Activated CD8-positive, alpha-beta T cell treated with anti-CD3 and anti-CD28 coated beads, Interleukin-2, amount 10 ng/mL, durations not matched to agents 7 days and 5 days (primary cell): ENCODE measurements at regions not wholly inside any gene's neighbourhood (a gene's known extent, or its start where the extent isn't known, plus 50 kb on each side); places are given as distances from the start of the nearest gene placed in this dataset.
"Not testable (repeated sequence)": the region's sequence is repeated elsewhere in the genome, so short reads cannot be mapped to it uniquely, and the experiment has no call there.

Experiments
- ATAC-seq: fragments of 150-1000 bp; cut with Tn5 transposase; one replicate; pipeline ENCODE4 v1.10.0; 2021; ENCODE audit warnings: moderate library complexity
- CTCF ChIA-PET: fragments of 350-600 bp; sonication (Branson Sonifier 250); formaldehyde crosslinking; loops from one replicate; lab custom pipeline; 2021; ENCODE audit warnings: antibody characterized with exemption; lab: Charles Lee
- POLR2A ChIA-PET: fragments of 350-600 bp; sonication (Branson Sonifier 250); formaldehyde crosslinking; loops from one replicate; lab custom pipeline; 2021; ENCODE audit warnings: antibody characterized with exemption; lab: Charles Lee
- DNase-seq: peaks from one replicate; pipeline ENCODE4 v3.0.0-alpha.2; 2020
- H3K27ac Mint-ChIP-seq: one replicate; pipeline ENCODE4 v1.8.0; 2021; ENCODE audit warnings: mild to moderate bottlenecking, mixed read lengths
- H3K27me3 Mint-ChIP-seq: one replicate; pipeline ENCODE4 v1.8.0; 2021; ENCODE audit warnings: low read depth, mixed read lengths
- H3K36me3 Mint-ChIP-seq: one replicate; pipeline ENCODE4 v1.8.0; 2021; ENCODE audit warnings: low read depth, mixed read lengths
- H3K4me1 Mint-ChIP-seq: one replicate; pipeline ENCODE4 v1.8.0; 2021; ENCODE audit warnings: low read depth, mixed read lengths
- H3K4me3 Mint-ChIP-seq: one replicate; pipeline ENCODE4 v1.8.0; 2021; ENCODE audit warnings: mild to moderate bottlenecking, mixed read lengths
- H3K9me3 Mint-ChIP-seq: one replicate; pipeline ENCODE4 v1.8.0; 2022; ENCODE audit warnings: mixed read lengths; ENCODE audit not compliant: insufficient read depth

DNA sequence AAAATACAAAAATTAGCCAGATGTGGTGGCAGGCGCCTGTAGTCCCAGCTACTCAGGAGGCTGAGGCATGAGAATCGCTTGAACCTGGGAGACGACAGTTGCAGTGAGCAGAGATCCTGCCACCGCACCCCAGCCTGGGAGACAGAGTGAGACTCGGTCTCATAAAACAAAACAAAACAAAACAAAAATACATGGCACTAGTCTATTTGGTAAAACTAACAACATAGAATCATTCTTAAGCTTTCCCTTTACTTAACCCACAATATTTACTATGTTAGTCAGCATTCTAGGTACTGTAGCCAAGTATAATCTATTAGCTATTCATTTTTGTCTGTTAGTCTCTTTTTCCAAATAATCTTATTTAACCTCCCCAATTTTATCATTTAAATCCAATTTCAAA is 1482.8 kb downstream of the SLITRK5 start:
- Mint-ChIP-seq H3K36me3 (no peaks in the 10 kb centered on the region), H3K27ac (no peak overlapping the region), H3K9me3 (peaks cover 15% of the 10 kb centered on the region), H3K27me3 (no peaks in the 10 kb centered on the region), H3K4me3 (no peak overlapping the region), H3K4me1 (no peaks in the 10 kb centered on the region)
- ChIA-PET POLR2A (no interaction called here), CTCF (no interaction called here)
- DNase-seq (no peak), ATAC-seq (no peak)

GRCh38 chr13:89163096-89163495 is 1491.9 kb downstream of the SLITRK5 start:
- no peak overlapping the region for H3K4me3 Mint-ChIP-seq
- CTCF ChIA-PET: no interaction called here
- POLR2A ChIA-PET: no interaction called here
- peaks cover 17% of the 10 kb centered on the region for H3K9me3 Mint-ChIP-seq
- DNase-seq (no peak), ATAC-seq (no peak)
- no peak overlapping the region for H3K27ac Mint-ChIP-seq
- no peaks in the 10 kb centered on the region for H3K36me3 Mint-ChIP-seq
- H3K4me1 Mint-ChIP-seq: no peaks in the 10 kb centered on the region
- H3K27me3 Mint-ChIP-seq: no peaks in the 10 kb centered on the region

DNA sequence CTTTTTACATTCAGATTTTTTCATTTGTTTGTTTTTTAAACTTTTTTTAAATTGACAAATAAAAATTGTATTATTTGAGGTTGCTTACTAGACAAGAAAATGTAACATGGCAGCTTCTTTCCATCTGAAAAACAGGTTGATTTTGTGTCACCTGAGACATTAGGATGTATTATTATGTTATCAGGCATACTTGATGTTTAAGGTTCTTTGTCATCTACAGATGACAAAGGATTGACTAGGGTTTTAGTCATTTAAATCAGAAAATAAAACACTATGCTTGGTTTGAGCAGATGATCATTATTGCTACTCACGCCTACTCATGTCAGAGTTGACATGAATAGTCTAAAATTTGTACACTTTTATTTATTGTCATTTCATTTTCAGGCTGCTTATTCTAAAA is 1494.5 kb downstream of the SLITRK5 start:
- H3K4me3 Mint-ChIP-seq: no peak overlapping the region
- peaks cover 14% of the 10 kb centered on the region for H3K9me3 Mint-ChIP-seq
- DNase-seq (no peak), ATAC-seq (no peak)
- no peaks in the 10 kb centered on the region for H3K4me1 Mint-ChIP-seq
- H3K36me3 Mint-ChIP-seq: no peaks in the 10 kb centered on the region
- CTCF ChIA-PET: no interaction called here
- H3K27ac Mint-ChIP-seq: no peak overlapping the region
- POLR2A ChIA-PET: no interaction called here
- H3K27me3 Mint-ChIP-seq: no peaks in the 10 kb centered on the region

- no peak overlapping the region for H3K27ac Mint-ChIP-seq
- ATAC-seq (no peak), DNase-seq (no peak)
- CTCF ChIA-PET: no interaction called here
- H3K4me1 Mint-ChIP-seq: no peaks in the 10 kb centered on the region
- H3K9me3 Mint-ChIP-seq: peaks cover 3% of the 10 kb centered on the region
- no peaks in the 10 kb centered on the region for H3K36me3 Mint-ChIP-seq
- H3K27me3 Mint-ChIP-seq: no peaks in the 10 kb centered on the region
- POLR2A ChIA-PET: no interaction called here
- H3K4me3 Mint-ChIP-seq: no peak overlapping the region
These were observed 1498.8 kb downstream of the SLITRK5 start for GRCh38 chr13:89169951-89170350.

DNA sequence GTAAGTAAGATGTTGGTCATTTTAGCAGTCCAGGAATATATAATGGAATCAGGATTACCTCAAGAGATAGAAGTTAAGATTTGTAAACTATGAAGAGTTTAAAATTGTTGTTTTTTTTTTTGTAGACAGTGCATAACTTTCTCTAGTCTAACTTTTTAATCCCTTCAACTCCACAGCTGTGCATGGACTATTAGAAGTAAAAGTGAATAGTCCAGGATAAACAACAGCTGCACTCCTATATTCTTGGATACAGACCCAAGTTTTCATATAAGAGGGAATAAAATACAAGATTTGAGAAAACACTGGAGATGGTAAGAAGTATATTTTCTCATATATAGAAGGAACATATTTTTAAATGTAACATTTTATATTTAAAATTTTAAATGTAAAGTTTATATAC is 1509.9 kb downstream of the SLITRK5 start:
- no peaks in the 10 kb centered on the region for H3K36me3 Mint-ChIP-seq
- H3K4me1 Mint-ChIP-seq: no peaks in the 10 kb centered on the region
- ChIA-PET POLR2A (no interaction called here), CTCF (no interaction called here)
- no peak overlapping the region for H3K4me3 Mint-ChIP-seq
- peaks cover 23% of the 10 kb centered on the region for H3K9me3 Mint-ChIP-seq
- no peaks in the 10 kb centered on the region for H3K27me3 Mint-ChIP-seq
- ATAC-seq (no peak), DNase-seq (no peak)
- H3K27ac Mint-ChIP-seq: no peak overlapping the region

- no peaks in the 10 kb centered on the region for H3K4me1 Mint-ChIP-seq
- ATAC-seq: no peak
- no peak overlapping the region for H3K27ac Mint-ChIP-seq
- no peak for DNase-seq
- H3K27me3 Mint-ChIP-seq: no peaks in the 10 kb centered on the region
- H3K9me3 Mint-ChIP-seq: peaks cover 12% of the 10 kb centered on the region
- ChIA-PET POLR2A (no interaction called here), CTCF (no interaction called here)
- H3K36me3 Mint-ChIP-seq: no peaks in the 10 kb centered on the region
- H3K4me3 Mint-ChIP-seq: no peak overlapping the region
These were observed 1528.0 kb downstream of the SLITRK5 start for GRCh38 chr13:89199138-89199537.

GRCh38 chr13:89204435-89204834 is 1533.3 kb downstream of the SLITRK5 start:
- H3K9me3 Mint-ChIP-seq: peaks cover 4% of the 10 kb centered on the region
- no peaks in the 10 kb centered on the region for H3K4me1 Mint-ChIP-seq
- ATAC-seq (no peak), DNase-seq (no peak)
- H3K36me3 Mint-ChIP-seq: no peaks in the 10 kb centered on the region
- no peaks in the 10 kb centered on the region for H3K27me3 Mint-ChIP-seq
- H3K27ac Mint-ChIP-seq: no peak overlapping the region
- H3K4me3 Mint-ChIP-seq: no peak overlapping the region
- ChIA-PET CTCF (no interaction called here), POLR2A (no interaction called here)

DNA sequence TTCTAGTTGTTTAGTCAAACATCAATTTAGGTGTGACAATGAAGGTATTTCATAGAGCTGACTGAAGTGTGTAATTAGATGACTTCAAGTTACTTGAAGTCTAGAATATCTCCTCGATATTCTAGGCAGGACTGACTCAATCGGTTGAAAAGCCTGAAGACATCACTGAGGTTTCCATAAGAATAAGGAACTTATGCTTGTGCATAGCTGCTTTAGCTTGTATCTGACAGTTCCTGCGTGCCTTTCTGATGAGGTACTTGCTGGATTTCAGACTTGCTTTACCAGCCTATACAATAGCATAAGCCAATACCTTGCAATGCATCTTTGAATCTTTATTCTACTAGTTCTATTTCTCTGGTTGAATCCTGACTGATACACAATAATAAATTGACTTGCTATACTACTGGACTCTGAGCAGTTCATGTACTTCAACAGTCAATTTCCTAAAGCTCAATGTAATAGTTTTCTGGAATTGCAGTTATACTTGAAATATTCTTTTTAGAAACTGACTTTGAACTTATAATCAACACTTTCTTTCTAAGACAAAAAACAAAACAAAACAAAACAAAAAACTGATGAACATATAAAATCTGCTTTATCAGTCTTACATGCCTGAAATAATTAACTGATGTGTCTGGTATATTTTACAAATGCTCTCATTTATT is 1534.8 kb downstream of the SLITRK5 start:
- H3K27me3 Mint-ChIP-seq: no peaks in the 10 kb centered on the region
- ATAC-seq (no peak), DNase-seq (no peak)
- no peaks in the 10 kb centered on the region for H3K36me3 Mint-ChIP-seq
- H3K9me3 Mint-ChIP-seq: peaks cover 4% of the 10 kb centered on the region
- H3K4me1 Mint-ChIP-seq: no peaks in the 10 kb centered on the region
- CTCF ChIA-PET: no interaction called here
- no peak overlapping the region for H3K27ac Mint-ChIP-seq
- H3K4me3 Mint-ChIP-seq: no peak overlapping the region
- POLR2A ChIA-PET: no interaction called here

GRCh38 chr13:89212186-89212585 is 1541.0 kb downstream of the SLITRK5 start:
- H3K27ac Mint-ChIP-seq: no peak overlapping the region
- no peaks in the 10 kb centered on the region for H3K4me1 Mint-ChIP-seq
- CTCF ChIA-PET: no interaction called here
- H3K36me3 Mint-ChIP-seq: no peaks in the 10 kb centered on the region
- ATAC-seq: no peak
- POLR2A ChIA-PET: no interaction called here
- H3K4me3 Mint-ChIP-seq: no peak overlapping the region
- no peaks in the 10 kb centered on the region for H3K27me3 Mint-ChIP-seq
- H3K9me3 Mint-ChIP-seq: peaks cover 8% of the 10 kb centered on the region
- no peak for DNase-seq

GRCh38 chr13:89214185-89214584 is 1543.0 kb downstream of the SLITRK5 start:
- no peaks in the 10 kb centered on the region for H3K4me1 Mint-ChIP-seq
- CTCF ChIA-PET: no interaction called here
- H3K4me3 Mint-ChIP-seq: no peak overlapping the region
- no peak overlapping the region for H3K27ac Mint-ChIP-seq
- H3K9me3 Mint-ChIP-seq: peaks cover 8% of the 10 kb centered on the region
- no peak for DNase-seq
- POLR2A ChIA-PET: no interaction called here
- H3K36me3 Mint-ChIP-seq: no peaks in the 10 kb centered on the region
- no peaks in the 10 kb centered on the region for H3K27me3 Mint-ChIP-seq
- no peak for ATAC-seq

DNA sequence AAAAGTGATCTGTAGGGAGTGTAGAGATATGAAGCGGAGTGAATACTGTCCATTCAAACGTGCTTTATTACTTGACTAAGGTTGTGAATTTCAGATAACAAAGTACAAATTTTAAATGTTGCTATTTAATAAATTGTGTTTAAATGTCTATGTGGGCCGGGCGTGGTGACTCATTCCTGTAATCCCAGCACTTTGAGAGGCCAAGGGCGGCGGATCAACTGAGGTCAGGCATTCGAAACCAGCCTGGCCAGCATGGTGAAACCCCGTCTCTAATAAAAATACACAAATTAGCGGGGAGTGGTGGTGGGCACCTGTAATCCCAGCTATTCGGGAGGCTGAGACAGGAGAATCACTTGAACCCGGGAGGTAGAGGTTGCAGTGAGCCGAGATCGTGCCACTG is 1544.1 kb downstream of the SLITRK5 start:
- H3K9me3 Mint-ChIP-seq: peaks cover 14% of the 10 kb centered on the region
- POLR2A ChIA-PET, H3K36me3 Mint-ChIP-seq, CTCF ChIA-PET, H3K27ac Mint-ChIP-seq, DNase-seq, ATAC-seq, H3K4me1 Mint-ChIP-seq, H3K4me3 Mint-ChIP-seq, H3K27me3 Mint-ChIP-seq: not testable (repeated sequence)

DNA sequence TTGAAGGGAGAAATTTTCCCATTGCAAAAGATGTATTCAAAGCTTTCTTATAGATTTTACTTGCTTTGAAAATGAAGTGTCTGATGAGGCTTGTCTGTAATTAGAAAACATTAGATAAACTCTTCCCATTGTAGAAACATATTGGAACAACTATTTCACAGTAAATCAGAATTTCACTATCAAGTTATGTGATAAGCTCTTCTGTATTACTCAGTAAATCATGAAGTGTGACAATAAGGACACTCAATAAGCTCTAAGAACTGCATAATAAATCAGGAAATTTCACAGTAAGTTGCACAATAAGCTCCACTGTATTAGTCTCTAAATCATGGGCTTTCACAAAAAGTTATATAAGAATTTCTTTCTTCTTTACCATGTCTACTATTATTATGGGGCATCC is 1546.6 kb downstream of the SLITRK5 start:
- H3K4me1 Mint-ChIP-seq: no peaks in the 10 kb centered on the region
- H3K9me3 Mint-ChIP-seq: peaks cover 19% of the 10 kb centered on the region
- CTCF ChIA-PET: no interaction called here
- no peak overlapping the region for H3K4me3 Mint-ChIP-seq
- H3K27me3 Mint-ChIP-seq: no peaks in the 10 kb centered on the region
- DNase-seq (no peak), ATAC-seq (no peak)
- POLR2A ChIA-PET: no interaction called here
- H3K36me3 Mint-ChIP-seq: no peaks in the 10 kb centered on the region
- H3K27ac Mint-ChIP-seq: no peak overlapping the region

- POLR2A ChIA-PET: no interaction called here
These were observed 1550.5 kb downstream of the SLITRK5 start for GRCh38 chr13:89221557-89222158.

More at GRCh38 chr13:89221557-89222158, 1550.5 kb downstream of the SLITRK5 start:
- CTCF ChIA-PET: no interaction called here
- Mint-ChIP-seq H3K9me3 (peaks cover 17% of the 10 kb centered on the region), H3K27ac (no peak overlapping the region), H3K4me3 (no peak overlapping the region), H3K36me3 (no peaks in the 10 kb centered on the region), H3K27me3 (no peaks in the 10 kb centered on the region), H3K4me1 (no peaks in the 10 kb centered on the region)
- DNase-seq (no peak), ATAC-seq (no peak)
